ENCODE measurements at regions not wholly inside any gene's neighbourhood (a gene's known extent, or its start where the extent isn't known, plus 50 kb on each side); places are given as distances from the start of the nearest gene placed in this dataset.

DNA sequence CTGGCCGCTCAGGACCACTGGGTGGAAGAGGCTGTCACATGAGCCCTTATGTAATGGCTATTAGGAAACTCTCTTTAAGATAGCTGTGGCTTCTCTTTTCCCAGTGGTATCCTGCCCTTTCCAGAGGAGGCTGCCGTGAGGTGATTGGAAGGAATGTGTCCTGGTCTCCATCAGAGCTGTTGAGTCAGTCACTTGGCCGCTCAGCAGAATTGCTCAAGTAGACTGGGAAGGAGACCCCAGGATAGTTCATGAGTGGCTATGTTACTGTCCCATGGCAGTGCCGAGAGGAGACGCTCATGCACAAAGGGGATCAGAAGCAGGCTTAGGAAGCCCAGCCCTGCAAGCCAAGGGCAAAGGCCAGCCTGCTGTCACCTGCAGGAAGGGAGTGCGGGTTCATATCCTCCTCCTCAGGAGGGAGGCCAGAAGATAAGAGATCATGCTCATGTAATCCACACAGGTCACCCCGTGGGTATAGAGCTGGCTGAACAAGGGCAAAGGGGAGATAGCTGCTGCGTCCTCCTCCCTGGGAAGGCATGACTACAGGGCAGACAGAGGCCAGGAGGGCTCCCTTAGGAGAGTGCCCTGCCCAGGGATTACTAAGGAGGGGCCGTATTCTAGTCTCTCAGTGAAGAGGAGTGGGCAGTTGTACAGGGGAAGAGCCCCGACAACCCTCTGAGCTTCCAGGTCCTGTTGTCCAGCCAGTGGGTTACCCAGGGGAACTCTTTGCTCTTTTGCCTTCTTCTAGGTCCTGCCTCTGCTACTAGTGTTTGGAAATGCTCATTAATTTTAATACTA lies 137.0 kb upstream of the MAX start:
- FAIRE-seq = no peak
- no peak for TF ChIP-seq POLR2AphosphoS5 (IDR thresholded peaks at IDR 0.05; ENCODE audit: low read depth, low read length)
- TF ChIP-seq TAF1 (IDR thresholded peaks at IDR 0.05; ENCODE audit: borderline replicate concordance, low read depth, low read length) = no peak
- no peak for TF ChIP-seq POLR2A (IDR thresholded peaks at IDR 0.05; ENCODE audit: low read depth, low read length)
- DNase-seq (ENCODE audit: insufficient read length) = no peak

DNA sequence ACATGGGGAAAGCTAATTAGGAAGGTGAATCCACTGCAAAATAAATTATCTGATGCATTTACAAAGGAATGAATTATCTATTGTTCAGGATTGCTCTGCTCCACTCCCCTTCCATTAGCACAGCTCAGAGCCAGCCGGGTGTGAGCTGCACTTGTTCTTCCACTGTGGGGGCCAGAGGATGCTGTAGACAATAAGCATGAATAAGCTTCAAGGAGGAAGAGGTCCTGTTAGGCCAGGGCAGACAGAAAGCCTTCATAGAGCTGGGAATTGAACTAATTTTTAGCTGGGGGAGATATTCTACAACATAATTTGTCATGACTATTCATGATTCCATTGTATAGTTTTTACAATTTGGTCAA lies 137.6 kb upstream of the MAX start:
- FAIRE-seq = no peak
- no peak for DNase-seq (ENCODE audit: insufficient read length)
- TF ChIP-seq TAF1 (IDR thresholded peaks at IDR 0.05; ENCODE audit: borderline replicate concordance, low read depth, low read length) (no peak), POLR2AphosphoS5 (IDR thresholded peaks at IDR 0.05; ENCODE audit: low read depth, low read length) (no peak), POLR2A (IDR thresholded peaks at IDR 0.05; ENCODE audit: low read depth, low read length) (no peak)

DNA sequence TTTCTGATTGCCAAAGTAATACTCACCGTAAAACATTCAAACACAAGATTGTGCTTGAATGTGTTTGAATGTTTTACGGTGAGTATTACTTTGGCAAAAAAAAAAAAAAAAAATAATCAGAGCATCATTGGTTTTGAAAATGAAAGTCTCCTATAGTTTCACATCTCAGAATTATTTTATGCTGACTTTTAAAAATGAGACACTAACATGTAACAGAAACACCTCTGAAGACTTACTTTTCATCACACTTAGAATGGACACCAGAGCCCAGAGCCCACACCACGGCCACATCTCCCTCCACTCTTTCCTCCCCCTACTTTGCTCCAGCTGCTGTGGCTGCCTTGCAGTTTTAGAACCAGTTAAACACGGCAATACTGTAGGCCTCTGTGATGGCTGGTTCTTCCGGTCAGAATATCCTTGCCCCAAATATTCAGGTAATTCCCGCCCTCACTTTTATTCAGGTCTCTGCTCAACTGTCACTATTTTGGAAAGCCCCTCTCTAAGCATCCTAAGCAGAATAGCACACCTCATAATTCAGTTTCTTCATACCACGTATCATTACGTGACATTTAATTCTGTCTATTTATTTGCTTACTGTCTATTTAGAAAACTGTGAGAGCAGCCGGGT lies 138.9 kb upstream of the MAX start:
- peak; percentile 24 for FAIRE-seq
- DNase-seq (ENCODE audit: insufficient read length) = no peak
- TF ChIP-seq POLR2A (IDR thresholded peaks at IDR 0.05; ENCODE audit: low read depth, low read length) = no peak
- TF ChIP-seq TAF1 (IDR thresholded peaks at IDR 0.05; ENCODE audit: borderline replicate concordance, low read depth, low read length) = no peak
- TF ChIP-seq POLR2AphosphoS5 (IDR thresholded peaks at IDR 0.05; ENCODE audit: low read depth, low read length) = no peak

GRCh38 chr14:65242732-65243134 lies 140.4 kb upstream of the MAX start:
- FAIRE-seq (no peak), DNase-seq (ENCODE audit: insufficient read length) (no peak)
- TF ChIP-seq TAF1 (IDR thresholded peaks at IDR 0.05; ENCODE audit: borderline replicate concordance, low read depth, low read length) = no peak
- TF ChIP-seq POLR2AphosphoS5 (IDR thresholded peaks at IDR 0.05; ENCODE audit: low read depth, low read length) = no peak
- no peak for TF ChIP-seq POLR2A (IDR thresholded peaks at IDR 0.05; ENCODE audit: low read depth, low read length)

DNA sequence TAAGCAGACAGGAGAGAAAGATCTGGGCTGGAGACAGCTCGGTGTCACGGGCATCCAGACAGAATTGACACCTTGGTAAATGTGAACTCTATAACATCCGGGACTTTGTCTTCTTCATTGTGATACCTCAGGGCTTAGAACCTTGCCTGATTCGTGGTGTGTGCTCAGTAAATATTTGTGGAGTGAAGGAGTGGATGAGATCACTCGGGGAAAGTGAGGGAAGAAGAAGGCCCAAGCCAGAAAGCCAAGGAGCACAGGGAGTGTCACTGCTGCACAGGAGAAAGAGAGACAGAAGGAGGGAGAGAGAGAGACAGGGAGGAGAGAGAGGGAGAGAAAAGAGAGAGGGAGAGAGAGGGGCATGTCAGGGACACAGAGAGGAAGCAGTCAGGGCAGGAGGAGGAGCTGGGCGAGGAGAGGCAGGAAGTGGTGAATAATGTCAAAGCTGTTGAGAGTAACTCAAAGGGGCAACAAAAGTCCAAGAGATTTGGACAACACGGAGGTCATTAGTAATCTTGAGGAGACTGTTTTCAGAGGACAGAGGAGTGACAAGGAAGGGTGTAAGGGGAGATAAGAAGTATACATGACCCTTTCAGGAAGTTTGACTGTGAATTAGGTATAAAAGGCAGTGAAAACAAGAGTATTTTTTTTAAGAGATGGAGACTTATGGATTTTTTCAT lies 141.6 kb upstream of the MAX start:
- DNase-seq (ENCODE audit: insufficient read length) (no peak), FAIRE-seq (peak; percentile 5)
- no peak for TF ChIP-seq POLR2AphosphoS5 (IDR thresholded peaks at IDR 0.05; ENCODE audit: low read depth, low read length)
- no peak for TF ChIP-seq TAF1 (IDR thresholded peaks at IDR 0.05; ENCODE audit: borderline replicate concordance, low read depth, low read length)
- TF ChIP-seq POLR2A (IDR thresholded peaks at IDR 0.05; ENCODE audit: low read depth, low read length) = no peak

- TF ChIP-seq POLR2A (IDR thresholded peaks at IDR 0.05; ENCODE audit: low read depth, low read length) (no peak), TAF1 (IDR thresholded peaks at IDR 0.05; ENCODE audit: borderline replicate concordance, low read depth, low read length) (no peak), POLR2AphosphoS5 (IDR thresholded peaks at IDR 0.05; ENCODE audit: low read depth, low read length) (no peak)
- no peak for FAIRE-seq
Observed at GRCh38 chr14:65249471-65250161, 147.3 kb upstream of the MAX start.

GRCh38 chr14:65250162-65250495 lies 147.8 kb upstream of the MAX start:
- TF ChIP-seq POLR2A (IDR thresholded peaks at IDR 0.05; ENCODE audit: low read depth, low read length) (no peak), TAF1 (IDR thresholded peaks at IDR 0.05; ENCODE audit: borderline replicate concordance, low read depth, low read length) (no peak), POLR2AphosphoS5 (IDR thresholded peaks at IDR 0.05; ENCODE audit: low read depth, low read length) (no peak)
- FAIRE-seq = no peak

More at GRCh38 chr14:65249471-65250161, 147.3 kb upstream of the MAX start:
- DNase-seq (ENCODE audit: insufficient read length) = no peak

GRCh38 chr14:65251213-65251612 lies 148.9 kb upstream of the MAX start:
- FAIRE-seq (no peak), DNase-seq (ENCODE audit: insufficient read length) (no peak)
- no peak for TF ChIP-seq POLR2AphosphoS5 (IDR thresholded peaks at IDR 0.05; ENCODE audit: low read depth, low read length)
- no peak for TF ChIP-seq POLR2A (IDR thresholded peaks at IDR 0.05; ENCODE audit: low read depth, low read length)
- TF ChIP-seq TAF1 (IDR thresholded peaks at IDR 0.05; ENCODE audit: borderline replicate concordance, low read depth, low read length) = no peak

More at GRCh38 chr14:65250162-65250495, 147.8 kb upstream of the MAX start:
- DNase-seq (ENCODE audit: insufficient read length) = no peak

DNA sequence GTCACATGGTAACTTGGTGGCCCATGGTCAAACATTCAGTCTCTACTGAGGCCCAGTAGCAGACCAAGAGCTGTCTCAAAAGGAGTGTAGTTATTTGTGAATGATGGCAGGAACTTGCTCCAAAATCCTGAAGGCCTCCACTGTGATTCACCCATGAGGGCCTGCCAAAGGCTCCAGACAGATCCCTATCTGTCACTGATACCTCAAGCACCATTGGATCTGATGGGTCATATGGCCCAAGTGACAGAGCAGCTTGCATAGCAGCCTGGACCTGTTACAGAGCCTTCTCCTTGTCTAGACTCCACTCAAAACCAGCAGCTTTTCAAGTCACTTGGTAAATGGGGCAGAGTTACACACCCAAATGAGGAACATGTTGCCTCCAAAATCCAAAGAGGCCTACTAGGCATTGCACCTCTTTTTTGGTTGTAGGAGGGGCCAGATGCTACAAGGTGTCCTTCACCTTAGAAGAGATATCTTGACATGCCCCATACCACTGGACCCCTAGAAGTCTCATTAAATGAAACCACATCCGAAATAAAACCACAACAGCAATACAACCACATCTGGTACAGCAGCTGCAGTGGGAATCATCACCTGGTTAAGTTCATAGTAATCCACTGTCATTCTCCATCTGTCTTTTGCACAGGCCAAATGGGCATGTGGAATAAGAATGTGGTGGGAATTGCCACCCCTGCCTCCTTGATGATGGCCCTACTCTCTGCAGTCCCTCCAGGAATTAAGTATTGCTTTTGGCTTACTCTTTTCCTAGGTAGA lies 150.4 kb upstream of the MAX start:
- no peak for TF ChIP-seq POLR2A (IDR thresholded peaks at IDR 0.05; ENCODE audit: low read depth, low read length)
- TF ChIP-seq POLR2AphosphoS5 (IDR thresholded peaks at IDR 0.05; ENCODE audit: low read depth, low read length) = no peak
- no peak for TF ChIP-seq TAF1 (IDR thresholded peaks at IDR 0.05; ENCODE audit: borderline replicate concordance, low read depth, low read length)
- FAIRE-seq (no peak), DNase-seq (ENCODE audit: insufficient read length) (no peak)

- no peak for TF ChIP-seq TAF1 (IDR thresholded peaks at IDR 0.05; ENCODE audit: borderline replicate concordance, low read depth, low read length)
- no peak for TF ChIP-seq POLR2AphosphoS5 (IDR thresholded peaks at IDR 0.05; ENCODE audit: low read depth, low read length)
- TF ChIP-seq POLR2A (IDR thresholded peaks at IDR 0.05; ENCODE audit: low read depth, low read length) = no peak
- DNase-seq (ENCODE audit: insufficient read length) = no peak
- FAIRE-seq = no peak
Observed at GRCh38 chr14:65255029-65255545, 152.8 kb upstream of the MAX start.
